Mesodermal cell (in vitro differentiated cells): ENCODE measurements at regions not wholly inside any gene's neighbourhood (a gene's known extent, or its start where the extent isn't known, plus 50 kb on each side); places are given as distances from the start of the nearest gene placed in this dataset.
"Not testable (repeated sequence)": the region's sequence is repeated elsewhere in the genome, so short reads cannot be mapped to it uniquely, and the experiment has no call there.

Source experiments
- H3K27ac ChIP-seq: 2 replicates; pipeline ENCODE4 v1.7.0; 2013; ENCODE audit warnings: mild to moderate bottlenecking, low read depth, low read length, moderate library complexity; ENCODE audit not compliant: severe bottlenecking
- H3K36me3 ChIP-seq: 2 replicates; pipeline ENCODE4 v1.7.1; 2013; ENCODE audit warnings: mild to moderate bottlenecking, low read length, moderate library complexity; ENCODE audit not compliant: control insufficient read depth, insufficient read depth
- H3K4me1 ChIP-seq: one replicate; pipeline ENCODE4 v1.7.1; 2013; ENCODE audit warnings: mild to moderate bottlenecking, low read length; ENCODE audit not compliant: insufficient read depth, control insufficient read depth, poor library complexity, severe bottlenecking
- H3K4me3 ChIP-seq: 2 replicates; pipeline ENCODE4 v1.7.0; 2013; ENCODE audit warnings: low read length, control low read depth, mild to moderate bottlenecking; ENCODE audit not compliant: insufficient read depth, poor library complexity, severe bottlenecking; ENCODE audit errors: extremely low read depth
- H3K9me3 ChIP-seq: 2 replicates; pipeline ENCODE4 v1.7.1; 2013; ENCODE audit warnings: mild to moderate bottlenecking, low read length, moderate library complexity; ENCODE audit not compliant: control insufficient read depth
- WGBS, 2 experiments: methylation state at CpG; one replicate each; pipeline ENCODE4 v1.1.5; 2013; ENCODE audit warnings: missing lambda C conversion rate in 2 of 2; ENCODE audit not compliant: insufficient coverage in 2 of 2; 5-methylcytosine and 5-hydroxymethylcytosine counted together

DNA sequence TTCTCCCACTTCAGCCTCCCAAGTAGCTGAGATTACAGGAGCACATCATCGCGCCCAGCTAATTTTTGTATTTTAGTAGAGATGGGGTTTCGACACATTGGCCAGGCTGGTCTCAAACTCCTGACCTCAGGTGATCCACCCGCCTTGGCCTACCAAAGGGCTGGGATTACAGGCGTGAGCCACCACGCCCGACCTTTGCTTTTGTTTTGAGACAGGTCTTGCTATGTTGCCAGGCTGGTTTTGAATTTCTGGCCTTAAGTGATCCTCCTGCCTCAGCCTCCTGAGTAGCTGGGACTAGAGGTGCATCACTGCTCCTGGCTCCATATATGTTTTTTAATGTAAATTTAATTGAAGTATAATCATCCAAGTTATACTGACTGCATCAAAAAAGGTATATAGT, 80.2 kb upstream of the NEK6 start:
- H3K4me1 ChIP-seq, H3K4me3 ChIP-seq, H3K36me3 ChIP-seq, H3K9me3 ChIP-seq, H3K27ac ChIP-seq: not testable (repeated sequence)
- WGBS, 2 experiments = 92% methylated on average over 7 of the region's 7 CpGs

DNA sequence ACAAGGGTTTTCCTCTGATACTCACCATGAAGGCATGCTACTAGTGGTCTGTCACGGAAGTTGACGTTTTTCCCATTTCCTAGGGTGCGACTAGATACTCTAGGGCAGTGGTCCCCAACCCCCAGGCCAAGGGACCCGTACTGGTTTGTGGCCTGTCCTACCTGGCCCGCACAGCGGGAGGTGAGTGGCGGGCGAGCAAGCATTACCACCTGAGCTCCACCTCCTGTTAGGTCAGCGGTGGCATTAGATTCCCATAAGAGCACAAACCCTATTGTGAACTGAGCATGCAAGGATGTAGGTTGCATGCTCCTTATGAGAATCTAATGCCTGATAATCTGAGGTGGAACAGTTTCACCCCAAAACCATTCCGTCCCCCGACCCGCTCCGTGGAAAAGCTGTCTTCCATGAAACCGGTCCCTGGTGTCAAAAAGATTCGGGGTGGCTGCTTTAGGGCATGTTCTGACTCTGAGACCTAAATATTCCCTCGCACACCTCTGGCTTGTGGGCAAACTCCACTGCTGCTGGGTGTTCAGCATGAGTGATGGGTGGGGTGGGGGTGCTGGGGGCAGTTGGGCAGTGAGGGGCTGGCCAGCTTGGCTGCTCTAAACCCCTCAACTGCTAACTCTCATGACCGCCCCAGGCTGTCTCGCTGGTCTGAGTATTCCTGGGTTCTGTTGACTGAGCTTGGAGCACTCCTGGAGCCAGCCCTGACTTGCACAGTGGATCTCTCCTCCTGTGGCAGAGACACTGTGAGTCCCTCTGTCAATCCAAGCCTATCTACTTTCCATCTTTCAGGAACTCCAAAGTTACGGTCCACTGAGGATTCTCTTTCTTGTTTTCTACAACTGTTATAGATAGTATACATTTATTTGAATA, 78.3 kb upstream of the NEK6 start:
- WGBS, 2 experiments = 89 to 92% methylated on average over 12 to 16 of the region's 19 CpGs
- H3K36me3 ChIP-seq = no peaks in the 10 kb centered on the region
- H3K4me1 ChIP-seq = no peaks in the 10 kb centered on the region
- H3K4me3 ChIP-seq = no peak overlapping the region
- H3K27ac ChIP-seq = no peak overlapping the region
- H3K9me3 ChIP-seq = no peaks in the 10 kb centered on the region

DNA sequence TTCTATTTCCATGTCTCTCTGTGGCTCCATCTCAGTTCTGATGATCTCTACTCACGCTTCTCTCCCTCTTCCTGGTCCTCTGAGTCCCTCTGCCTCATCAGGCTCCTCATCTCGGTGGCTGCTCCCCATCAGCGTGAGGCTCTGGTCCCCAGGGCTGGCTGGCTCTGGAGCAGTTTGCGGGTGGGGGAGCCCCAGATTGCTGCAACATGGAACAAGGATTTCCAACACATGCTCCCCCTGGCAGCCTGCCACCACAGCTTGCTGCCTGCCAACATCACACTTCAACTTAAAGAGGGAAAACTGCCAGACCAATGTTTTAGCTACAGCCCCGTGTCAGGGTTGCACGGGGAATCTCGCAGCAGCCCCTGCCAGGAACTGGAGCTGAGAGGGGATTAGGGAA, 77.2 kb upstream of the NEK6 start:
- H3K36me3 ChIP-seq = no peaks in the 10 kb centered on the region

DNA sequence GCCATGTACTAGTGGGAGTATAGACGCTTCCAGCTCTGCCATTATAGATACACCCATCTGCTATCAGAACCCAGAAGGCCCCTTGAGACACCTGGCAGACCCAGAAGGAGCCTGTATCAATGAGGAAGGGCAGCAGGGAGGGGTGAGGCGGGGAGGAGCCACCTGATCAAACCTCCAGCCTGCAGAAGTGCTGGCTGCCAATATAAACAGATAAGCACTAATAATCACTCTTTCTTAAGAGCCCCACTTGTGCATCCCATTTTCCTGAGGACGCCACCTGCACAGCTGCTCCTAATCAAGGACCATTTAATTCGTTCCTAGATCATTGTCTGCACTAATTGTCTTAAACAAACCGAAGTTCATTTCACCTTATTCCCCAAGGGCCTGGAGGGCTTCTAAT, 75.0 kb upstream of the NEK6 start:
- Histone ChIP-seq H3K4me3 (no peak overlapping the region), H3K9me3 (no peaks in the 10 kb centered on the region), H3K4me1 (no peaks in the 10 kb centered on the region), H3K27ac (no peak overlapping the region), H3K36me3 (no peaks in the 10 kb centered on the region)
- 73 to 89% methylated on average over 4 of the region's 5 CpGs for WGBS, 2 experiments

More for the DNA sequence above, 77.2 kb upstream of the NEK6 start:
- no peaks in the 10 kb centered on the region for H3K4me1 ChIP-seq
- no peaks in the 10 kb centered on the region for H3K9me3 ChIP-seq
- H3K4me3 ChIP-seq = no peak overlapping the region
- no peak overlapping the region for H3K27ac ChIP-seq
- WGBS, 2 experiments = 81 to 86% methylated on average over 4 to 6 of the region's 7 CpGs

DNA sequence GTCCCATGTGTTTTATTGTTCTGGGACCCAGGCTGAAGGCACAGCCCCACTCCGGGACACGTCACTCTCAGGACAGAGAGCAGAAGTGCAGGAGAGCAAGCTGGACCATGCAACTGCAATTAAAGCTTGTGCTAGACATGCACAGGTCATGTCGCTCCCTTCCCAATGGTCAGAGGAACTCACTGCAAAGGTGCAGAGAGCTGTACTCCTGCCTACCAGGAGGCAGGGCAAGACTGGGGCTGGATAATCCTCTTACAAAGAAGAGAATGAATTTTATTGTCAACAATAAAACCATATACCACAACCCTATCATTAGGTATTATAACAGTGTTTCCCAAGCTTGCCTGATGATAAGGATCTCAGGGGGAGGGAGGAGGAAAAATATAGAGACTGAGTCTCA, 74.0 kb upstream of the NEK6 start:
- Histone ChIP-seq H3K9me3 (no peaks in the 10 kb centered on the region), H3K4me3 (no peak overlapping the region), H3K27ac (no peak overlapping the region), H3K36me3 (no peaks in the 10 kb centered on the region), H3K4me1 (no peaks in the 10 kb centered on the region)
- 93 to 94% methylated on average over 3 of the region's 3 CpGs for WGBS, 2 experiments

DNA sequence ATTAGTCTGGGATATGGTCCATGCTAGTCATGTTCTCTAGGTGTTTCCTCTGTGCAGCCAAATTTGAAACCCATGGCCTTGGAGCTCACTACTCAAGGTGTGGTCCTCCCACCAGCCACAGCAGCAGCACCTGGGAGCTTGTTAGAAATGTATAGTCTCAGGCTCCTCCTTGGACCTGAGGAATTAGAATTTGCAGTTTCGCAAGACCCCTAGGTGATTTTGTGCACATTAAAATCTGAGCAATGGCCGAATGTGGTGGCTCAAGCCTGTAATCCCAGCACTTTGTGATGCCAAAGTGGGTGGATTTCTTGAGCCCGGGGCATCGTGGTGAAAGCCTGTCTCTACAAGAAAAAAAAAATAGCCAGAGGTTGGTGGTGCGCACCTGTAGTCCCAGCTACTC, 72.3 kb upstream of the NEK6 start:
- H3K9me3 ChIP-seq = no peaks in the 10 kb centered on the region
- H3K4me1 ChIP-seq = no peaks in the 10 kb centered on the region
- H3K4me3 ChIP-seq = no peak overlapping the region
- WGBS, 2 experiments = 83 to 91% methylated on average over 4 to 5 of the region's 5 CpGs
- H3K36me3 ChIP-seq = no peaks in the 10 kb centered on the region
- H3K27ac ChIP-seq = no peak overlapping the region

DNA sequence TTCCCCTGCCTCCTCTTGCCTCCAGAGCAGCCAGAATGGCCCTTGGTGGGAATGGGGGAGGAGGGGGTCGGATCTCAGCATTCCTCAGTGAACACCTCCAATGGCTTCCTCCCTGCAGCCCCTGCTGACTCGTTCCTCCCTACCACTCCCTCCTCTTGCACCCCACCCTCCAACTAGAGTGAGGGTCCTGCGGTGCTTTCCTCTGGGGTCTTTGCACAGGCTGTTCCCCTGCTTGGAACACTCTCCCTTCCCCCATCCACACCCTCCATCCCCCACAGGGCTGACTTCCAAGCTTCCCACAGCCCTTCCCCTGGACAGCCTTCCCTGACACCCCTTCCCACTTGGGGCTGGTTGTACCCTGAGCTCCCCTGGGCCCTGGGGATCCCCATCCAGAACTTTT, 70.4 kb upstream of the NEK6 start:
- H3K36me3 ChIP-seq = no peaks in the 10 kb centered on the region
- H3K4me3 ChIP-seq = no peak overlapping the region
- 68% methylated on average over 2 of the region's 3 CpGs; no CpG with 5 or more reads in 1 of the 2 experiments for WGBS, 2 experiments
- no peak overlapping the region for H3K27ac ChIP-seq
- H3K4me1 ChIP-seq = no peaks in the 10 kb centered on the region
- no peaks in the 10 kb centered on the region for H3K9me3 ChIP-seq

DNA sequence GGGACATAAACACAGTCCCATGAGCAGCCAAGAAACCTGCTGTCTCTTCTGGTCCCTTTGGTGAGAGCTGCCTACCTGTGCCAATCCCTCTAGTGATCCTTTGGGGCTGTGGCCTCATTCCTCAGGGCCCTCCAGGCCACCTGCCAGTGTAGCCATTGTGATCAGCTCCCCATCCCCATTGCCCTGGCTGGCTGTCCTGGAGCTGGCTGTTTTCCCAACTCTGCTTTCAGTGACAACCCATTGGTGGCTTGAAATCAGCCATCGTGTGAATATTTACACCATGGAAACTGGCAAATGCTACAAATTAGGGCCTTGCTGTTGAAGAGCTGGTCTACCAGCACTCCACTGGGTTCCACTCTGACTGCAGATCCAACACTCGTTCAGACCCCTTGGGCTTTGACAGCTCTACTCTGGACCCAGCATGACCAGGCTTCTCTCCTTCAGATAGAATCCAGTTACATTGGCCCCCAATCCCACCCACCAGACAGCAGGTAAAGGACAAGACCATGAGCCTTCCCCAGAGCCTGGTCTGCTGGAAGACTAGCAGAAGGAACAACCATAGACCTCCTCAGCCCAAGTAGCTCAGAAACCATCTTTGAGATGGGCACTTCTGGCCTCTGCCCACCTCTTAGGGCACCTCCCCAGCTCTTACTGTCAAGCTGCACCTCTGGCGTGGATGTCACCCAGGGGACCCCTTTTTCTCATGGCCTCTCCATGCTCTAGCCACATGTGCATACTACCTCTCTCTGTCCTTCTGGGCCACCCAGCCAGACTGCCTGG, 69.2 kb upstream of the NEK6 start:
- Histone ChIP-seq H3K36me3 (no peaks in the 10 kb centered on the region), H3K4me1 (no peaks in the 10 kb centered on the region), H3K4me3 (no peak overlapping the region), H3K9me3 (no peaks in the 10 kb centered on the region), H3K27ac (no peak overlapping the region)
- WGBS, 2 experiments = 93% methylated on average over 3 of the region's 3 CpGs

DNA sequence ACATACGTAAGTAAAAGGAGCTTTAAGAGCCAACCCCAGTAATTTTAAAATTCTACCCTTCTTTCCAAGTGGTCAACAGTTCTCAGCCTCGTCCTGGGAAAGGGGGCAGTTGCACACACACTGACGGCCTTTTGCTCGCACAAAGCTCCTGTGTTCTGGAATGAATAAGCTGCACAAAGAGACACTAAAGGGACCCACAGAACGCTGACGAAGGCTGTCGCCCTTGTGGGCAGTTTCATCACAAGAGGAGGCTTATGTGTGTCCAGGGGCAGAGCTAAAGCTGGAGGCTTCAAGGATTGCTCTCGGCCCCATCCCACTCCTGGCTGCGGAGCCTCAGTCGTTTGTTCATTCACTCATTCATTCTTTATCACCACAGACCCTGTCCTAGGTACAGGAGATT, 67.0 kb upstream of the NEK6 start:
- no peak overlapping the region for H3K27ac ChIP-seq
- WGBS, 2 experiments = 83 to 90% methylated on average over 7 to 8 of the region's 10 CpGs
- no peaks in the 10 kb centered on the region for H3K9me3 ChIP-seq
- no peaks in the 10 kb centered on the region for H3K36me3 ChIP-seq
- no peak overlapping the region for H3K4me3 ChIP-seq
- no peaks in the 10 kb centered on the region for H3K4me1 ChIP-seq

DNA sequence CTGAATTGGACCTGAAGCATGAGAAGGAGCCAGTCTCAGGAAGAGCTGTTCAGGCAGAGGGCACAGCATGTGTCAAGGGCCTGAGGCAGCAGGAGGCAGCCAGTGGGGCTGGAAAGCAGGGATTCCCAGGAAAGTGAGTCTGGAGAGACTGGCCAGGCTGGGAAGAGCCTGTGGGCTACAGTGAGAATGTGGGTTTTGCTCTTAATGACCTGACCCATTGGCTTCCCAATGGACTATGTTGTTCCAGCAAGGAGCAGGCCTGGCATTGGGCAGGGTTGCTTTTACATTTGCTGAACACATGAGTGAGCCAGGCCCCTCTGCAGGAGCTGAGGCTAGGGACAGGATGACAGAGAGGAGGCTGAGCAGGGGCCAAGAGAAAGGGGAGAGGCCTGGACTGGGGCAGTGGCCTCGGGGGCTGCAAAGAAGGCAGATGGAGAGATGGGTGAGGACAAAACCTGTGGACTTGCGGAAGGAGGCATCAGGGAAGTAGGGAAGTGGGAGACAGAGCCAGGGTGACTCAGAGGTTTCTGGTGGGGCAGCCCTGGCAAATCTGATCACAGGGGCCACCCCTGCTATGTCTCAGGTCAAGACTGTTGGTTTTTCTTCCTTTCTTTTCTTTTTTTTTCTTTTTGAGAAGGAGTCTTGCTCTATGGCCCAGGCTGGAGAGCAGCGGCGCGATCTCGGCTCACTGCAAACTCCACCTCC, 65.9 kb upstream of the NEK6 start:
- Histone ChIP-seq H3K4me3 (no peak overlapping the region), H3K36me3 (no peaks in the 10 kb centered on the region), H3K4me1 (no peaks in the 10 kb centered on the region), H3K9me3 (no peaks in the 10 kb centered on the region), H3K27ac (no peak overlapping the region)
- WGBS, 2 experiments = 90 to 96% methylated on average over 3 to 6 of the region's 6 CpGs
